ENCODE measurements at regions not wholly inside any gene's neighbourhood (a gene's known extent, or its start where the extent isn't known, plus 50 kb on each side); places are given as distances from the start of the nearest gene placed in this dataset.

DNA sequence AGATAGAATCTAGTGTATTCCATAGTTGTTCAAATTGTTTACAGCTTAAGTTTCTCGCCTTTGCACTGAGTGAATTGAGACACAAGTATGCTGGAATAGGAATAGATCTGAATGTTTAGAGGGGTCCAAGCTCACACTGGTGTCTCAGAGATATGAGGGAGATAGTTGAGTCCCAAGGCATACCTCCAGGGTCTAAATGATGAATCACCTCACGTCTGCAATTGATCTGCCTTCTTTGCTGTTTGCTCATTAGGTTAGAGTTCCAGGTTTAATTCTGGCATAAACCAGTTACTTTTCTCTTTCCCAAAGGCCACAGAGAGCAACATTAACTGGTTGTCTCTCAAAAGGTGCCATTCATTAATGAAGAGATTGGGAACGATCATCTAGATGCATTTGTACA lies 106.3 kb upstream of the MME start:
- DNase-seq (ENCODE audit: low read depth) = no peak

DNA sequence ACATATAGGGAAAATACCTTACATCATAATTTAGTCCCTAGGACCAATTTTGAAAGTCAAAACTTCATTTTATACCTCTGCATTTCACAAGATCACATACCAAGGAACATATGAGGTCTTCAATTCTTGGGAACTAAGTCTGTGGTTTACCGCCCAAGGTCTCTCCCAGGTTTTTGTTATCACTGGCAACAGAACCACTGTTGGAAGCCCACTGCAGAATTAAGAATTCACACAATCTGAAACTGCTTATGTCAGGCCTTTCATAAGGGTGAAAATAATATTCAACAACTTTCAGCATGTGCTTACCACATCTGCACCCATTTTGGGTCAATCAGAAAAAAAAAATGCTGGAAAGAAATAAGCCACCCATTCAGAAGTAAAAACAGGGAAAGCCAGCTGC lies 107.2 kb upstream of the MME start:
- DNase-seq (ENCODE audit: low read depth) = no peak

DNA sequence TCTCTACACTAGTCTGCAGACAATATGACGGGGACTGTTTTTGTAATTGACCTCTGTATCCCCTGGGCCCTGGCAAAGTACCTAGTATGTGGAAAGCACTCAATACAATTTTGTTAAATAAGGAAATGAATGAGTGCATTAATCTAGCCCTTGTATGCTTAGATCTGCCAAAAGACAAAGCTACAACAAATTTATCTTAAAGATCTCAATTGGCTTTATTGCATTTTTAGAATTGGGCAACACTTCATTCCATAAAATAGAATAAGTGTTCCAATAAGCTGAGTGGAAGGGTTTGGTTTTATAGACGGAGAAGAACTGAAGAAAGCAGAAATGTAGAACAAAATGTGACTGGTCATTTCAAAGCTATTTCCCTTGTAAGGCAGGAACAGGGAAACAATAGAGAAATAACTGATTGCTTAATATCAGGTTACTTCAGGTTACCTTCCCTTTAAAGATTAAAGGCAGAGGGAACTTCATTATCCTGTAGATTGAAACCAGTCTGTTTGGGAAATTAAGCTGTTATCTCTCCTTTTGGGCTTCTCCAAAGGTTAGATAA lies 108.3 kb upstream of the MME start:
- DNase-seq (ENCODE audit: low read depth) = peak; percentile 91

DNA sequence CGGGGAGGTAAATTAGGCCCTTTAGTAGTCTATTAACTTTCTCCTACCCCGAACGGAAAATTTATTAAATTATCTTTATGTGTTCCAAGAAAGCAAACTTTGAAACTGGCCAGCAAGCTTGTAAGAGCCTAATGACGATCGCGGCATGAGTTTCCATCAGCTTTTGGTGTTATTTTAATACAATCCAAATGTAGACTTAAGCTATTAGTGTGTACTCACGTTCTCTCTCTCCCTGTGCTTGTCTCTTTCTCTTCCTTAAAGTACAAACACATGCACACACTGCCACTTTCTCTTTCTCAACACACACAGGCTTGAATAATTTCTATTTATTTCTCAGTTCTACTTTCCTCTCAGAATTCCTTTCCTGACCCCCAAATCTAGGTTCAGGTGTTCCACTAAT lies 108.8 kb upstream of the MME start:
- no peak for DNase-seq (ENCODE audit: low read depth)

DNA sequence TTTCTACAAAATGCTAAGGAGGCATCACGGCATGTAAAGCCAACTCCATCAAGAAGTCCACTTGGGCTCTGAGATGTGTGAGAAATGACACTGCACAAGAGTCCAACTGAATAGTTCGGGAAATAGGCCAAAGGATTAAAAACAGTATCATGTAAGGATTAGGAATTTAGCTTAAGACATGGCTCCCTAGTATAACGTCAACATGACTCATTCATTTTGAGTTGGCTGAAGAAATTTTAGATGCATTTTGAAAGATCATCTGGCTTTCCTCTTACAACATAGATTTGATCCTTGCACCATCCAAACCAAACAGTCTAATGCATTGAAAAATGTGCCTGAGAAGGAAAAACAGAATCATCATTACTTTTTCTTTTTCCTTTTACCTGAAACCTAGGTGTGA lies 109.3 kb upstream of the MME start:
- DNase-seq (ENCODE audit: low read depth) = peak; percentile 94

DNA sequence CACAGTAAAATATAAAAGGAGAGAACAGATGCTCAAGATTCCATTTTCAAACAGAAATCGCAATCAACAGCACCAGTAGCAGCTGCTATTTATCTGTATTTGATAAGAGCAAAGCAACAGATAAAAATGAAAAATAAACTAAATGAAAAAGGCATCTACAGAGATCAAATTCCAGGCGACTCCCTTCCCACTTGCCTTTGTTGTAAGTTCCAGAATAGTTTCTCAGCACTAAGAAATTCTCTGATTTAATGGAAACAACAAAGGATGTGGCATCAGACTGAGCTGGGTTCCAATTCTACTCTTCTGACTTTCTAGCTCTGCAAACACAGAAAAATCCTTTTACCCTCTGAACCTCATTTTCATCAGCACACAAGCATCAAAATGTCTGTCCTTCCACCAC lies 110.8 kb upstream of the MME start:
- no peak for DNase-seq (ENCODE audit: low read depth)

DNA sequence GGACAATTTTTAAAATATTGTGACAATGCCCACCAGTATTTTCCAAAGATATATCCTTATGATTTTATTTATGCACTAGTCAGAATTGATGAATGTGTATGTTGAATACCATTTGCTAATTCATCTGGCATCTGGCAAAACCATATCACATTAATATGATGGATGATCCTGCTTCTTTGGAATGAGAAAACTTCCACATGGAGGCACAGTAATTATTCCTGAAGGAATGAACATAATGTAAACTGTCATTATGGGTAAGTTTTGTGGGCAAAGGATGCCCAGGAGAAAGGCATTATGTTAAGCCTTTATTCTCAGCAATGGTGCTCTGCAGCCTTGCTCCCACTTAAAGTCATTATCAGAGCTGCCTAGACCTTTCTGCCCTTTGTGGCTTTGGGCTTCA lies 113.0 kb upstream of the MME start:
- peak; percentile 73 for DNase-seq (ENCODE audit: low read depth)

DNA sequence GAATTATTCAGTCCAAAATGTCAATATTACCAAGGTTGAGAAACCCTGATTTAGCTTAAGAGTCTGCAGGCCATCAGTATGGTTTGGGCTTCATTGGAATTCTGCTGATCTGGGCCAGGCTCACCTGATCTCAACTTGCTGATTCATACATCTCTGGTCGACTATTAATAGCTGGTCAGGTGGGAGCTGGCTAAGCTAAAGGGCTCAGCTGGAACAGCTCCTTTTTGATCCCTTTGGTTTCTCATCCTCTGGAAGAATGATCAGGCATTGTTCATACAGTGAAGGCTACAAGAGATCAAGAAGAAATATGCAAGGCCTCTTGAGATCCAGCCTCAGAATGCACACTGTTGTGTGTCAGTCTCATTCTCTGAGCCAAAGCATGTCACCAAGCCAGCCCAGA lies 123.3 kb upstream of the MME start:
- no peak for DNase-seq (ENCODE audit: low read depth)

DNA sequence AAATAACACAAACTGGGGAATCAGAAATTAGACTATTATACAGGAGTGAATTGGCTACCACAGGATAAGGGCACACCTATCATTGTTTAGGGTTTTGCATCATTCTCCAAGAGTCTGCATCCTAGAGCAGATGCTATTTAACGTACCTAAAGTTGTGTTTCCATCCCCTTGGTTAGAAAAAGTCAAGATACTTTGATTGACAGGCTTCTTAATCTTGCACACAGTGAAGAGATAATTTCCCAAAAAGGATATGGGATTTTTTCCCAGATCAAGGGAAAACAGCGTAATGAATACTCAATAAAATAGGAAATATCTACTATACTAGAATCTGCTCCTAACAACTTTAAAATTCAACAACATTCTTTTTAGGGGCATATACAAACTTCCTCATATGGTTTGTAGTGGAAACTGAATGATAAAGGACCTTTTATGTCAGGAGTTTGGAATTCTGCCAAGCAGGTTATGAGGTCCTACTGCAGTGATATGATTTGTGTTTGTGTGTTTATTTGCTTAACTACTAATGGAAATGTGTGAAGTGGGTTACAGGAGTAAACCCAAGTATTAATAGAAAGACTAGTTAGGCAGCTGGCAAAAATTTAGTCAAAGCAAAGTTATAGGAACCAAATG lies 124.1 kb upstream of the MME start:
- no peak for DNase-seq (ENCODE audit: low read depth)

DNA sequence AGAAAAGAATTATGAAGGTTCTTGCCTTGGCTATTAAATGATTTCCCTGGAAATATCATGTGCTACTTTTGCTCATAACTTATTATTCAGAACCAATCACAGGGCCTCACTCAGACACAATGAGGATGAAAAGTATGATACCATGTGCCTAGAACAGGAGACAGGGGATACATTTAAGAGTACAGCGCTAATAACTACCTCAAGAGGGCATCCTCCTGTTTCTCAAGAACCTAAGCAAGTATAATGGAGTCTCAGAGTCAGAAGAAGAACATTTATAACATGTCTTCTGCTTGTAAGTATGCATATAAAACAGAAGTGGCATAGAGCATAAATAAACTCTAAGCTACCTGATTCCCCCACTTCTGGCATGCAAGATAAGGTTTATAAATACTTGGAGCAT lies 125.4 kb upstream of the MME start:
- peak; percentile 49 for DNase-seq (ENCODE audit: low read depth)

DNA sequence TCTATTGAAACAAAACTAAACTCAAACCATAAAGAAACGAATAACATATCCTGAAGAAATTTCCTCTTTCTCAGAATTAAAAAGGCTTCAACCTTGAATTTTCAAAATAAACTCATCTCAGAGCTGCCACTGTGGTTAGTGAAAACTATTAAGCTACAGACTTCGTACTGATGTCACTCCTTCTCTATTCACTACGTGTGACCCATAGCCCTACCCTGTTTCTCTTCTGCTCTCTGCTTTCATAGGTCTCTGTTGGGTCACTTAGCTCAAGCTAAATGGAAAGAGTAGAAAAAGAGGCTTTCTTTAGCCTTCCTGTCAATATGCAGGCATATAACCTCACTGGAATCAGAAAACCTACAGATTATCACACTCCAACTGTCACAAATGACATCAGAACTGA lies 126.6 kb upstream of the MME start:
- no peak for DNase-seq (ENCODE audit: low read depth)

DNA sequence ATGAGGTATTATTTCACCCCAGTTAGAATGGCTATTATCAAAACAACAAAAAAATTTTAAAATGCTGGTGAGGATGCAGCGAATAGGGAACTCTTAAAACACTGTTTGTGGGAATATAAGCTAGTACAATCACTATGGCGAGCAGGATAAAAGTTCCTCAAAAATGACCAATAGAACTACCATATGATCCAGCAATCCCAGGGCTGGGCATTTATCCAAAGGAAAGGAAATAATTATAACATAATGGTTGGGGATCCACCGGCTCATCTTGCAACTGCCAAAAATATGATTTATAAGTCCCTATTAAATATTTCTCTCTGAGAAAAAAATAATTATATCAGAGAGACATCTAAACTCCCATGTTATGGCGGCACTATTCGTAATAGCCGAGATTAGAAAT lies 127.6 kb upstream of the MME start:
- DNase-seq (ENCODE audit: low read depth) = no peak

DNA sequence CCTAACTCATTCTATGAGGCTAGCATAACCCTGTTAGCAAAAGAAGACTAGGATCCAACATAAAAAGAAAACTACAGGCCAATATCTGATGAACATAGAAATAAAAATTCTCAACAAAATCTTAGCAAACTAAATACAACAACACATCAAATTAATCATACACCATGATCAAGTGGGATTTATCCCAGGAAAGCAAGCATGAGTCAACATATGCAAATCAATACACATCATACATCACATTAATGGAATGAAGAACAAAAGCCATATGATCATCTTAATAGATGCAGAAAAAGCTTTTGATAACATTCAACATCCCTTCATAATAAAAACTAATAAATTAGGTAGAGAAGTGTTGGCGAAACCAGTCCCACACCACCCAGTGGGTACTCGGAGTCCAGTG lies 136.1 kb upstream of the MME start:
- DNase-seq (ENCODE audit: low read depth) = no peak

DNA sequence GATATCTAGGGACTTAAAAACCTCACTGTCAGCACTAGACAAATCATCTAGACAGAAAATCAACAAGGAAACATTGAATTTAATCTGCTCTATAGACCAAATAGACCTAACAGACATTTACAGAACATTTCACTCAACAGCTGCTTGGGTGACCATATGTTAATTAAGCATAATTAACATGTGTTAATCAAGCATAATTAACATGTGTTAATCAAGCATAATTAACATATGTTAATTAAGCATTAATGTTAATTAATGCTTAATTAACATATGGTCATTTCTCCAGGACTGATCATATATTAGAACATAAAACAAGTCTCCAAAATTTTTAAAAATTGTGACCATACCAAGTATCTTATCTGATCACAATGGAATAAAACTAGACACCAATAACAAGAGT lies 137.3 kb upstream of the MME start:
- DNase-seq (ENCODE audit: low read depth) = no peak

DNA sequence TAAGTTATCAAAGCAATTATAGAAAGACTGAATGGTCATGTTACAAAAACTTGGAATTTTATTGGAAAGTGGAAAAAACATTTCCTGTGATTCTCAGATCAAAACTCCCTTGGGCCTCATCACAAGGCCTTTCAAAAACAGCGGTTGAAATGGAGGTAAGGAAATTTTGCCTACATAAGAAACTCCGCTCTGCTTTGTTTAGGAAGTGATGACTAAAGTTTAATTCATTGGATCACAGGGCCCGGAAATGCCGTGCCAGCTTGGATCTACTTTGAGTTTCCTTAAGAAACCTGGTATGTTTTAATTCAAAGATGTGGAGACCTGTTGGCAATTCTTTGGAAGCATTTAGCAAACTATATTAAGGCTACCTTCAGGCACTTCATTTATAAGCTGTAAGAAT lies 143.9 kb upstream of the MME start:
- DNase-seq (ENCODE audit: low read depth) = no peak

DNA sequence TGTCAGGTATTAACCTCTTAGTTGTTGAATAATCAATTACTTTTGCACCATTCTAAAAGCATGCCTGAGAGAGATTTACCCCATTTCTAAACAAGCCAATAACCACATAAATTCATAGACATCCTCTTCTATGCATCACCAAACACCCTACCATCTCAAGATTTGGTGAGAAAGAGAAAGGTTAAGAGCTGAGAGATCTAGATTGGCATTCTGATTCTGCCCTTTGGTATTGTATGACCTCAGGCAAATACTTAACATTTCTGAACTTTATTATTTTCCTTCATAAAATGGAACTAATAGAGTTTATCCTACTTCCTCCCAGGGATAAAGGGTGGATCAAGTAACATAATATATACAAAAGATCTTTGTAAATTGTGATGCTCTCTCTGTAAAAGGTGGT lies 146.5 kb upstream of the MME start:
- no peak for DNase-seq (ENCODE audit: low read depth)

DNA sequence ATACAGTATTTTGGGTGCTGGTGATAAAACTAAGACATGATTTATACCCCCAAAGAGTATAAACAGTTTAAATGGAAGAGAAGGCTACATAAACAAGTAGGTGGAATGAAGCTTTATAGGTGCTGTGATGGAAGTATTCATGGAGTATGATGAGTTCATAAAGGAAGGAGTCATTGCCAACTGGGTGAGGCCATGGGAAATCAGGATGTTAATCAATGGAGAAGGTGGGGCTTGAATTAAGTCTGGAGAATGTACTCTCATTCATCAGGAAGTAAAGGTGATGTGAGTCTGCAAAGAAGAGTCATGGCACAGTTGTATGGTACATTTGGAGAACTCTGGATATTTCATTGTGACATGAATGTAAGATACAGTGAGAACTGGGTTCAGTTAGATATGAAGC lies 147.5 kb upstream of the MME start:
- no peak for DNase-seq (ENCODE audit: low read depth)

DNA sequence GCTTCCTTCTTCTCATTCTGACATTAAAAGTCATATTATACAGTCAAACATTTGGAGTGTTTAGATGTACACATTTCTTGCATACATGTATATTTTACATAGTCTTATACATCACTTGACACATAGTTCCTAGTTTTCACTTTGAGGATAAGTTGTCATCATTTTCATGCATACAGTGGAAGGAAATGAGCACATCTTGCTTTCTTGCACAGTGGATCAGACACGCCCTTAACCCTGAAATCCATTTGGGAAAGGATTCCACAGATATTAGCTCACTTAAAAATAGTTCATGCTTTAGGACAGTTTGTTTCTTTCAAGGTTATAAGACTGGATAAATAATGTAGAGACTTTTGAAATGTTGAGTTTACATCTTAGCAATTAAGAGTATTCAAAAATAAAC lies 148.6 kb upstream of the MME start:
- DNase-seq (ENCODE audit: low read depth) = peak; percentile 73

DNA sequence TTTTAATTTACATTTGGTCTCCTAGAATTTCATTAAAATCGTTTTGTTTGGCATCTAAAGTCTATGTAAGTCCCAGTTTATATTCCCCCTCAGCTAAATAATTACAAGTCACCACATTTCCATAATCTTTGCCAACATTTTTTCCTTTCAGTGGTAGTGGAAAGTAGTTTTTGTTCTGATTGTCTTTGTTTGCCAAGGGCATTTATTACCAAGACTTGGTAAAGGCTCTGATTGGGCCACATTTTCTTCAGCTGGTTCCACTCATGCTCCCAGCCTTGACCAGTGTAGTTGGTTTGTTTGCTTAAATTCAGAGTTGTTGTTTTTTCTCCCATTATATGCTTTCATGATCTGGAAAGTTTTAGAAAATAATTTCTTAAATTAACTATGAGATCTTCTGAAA lies 153.4 kb upstream of the MME start:
- no peak for DNase-seq (ENCODE audit: low read depth)

DNA sequence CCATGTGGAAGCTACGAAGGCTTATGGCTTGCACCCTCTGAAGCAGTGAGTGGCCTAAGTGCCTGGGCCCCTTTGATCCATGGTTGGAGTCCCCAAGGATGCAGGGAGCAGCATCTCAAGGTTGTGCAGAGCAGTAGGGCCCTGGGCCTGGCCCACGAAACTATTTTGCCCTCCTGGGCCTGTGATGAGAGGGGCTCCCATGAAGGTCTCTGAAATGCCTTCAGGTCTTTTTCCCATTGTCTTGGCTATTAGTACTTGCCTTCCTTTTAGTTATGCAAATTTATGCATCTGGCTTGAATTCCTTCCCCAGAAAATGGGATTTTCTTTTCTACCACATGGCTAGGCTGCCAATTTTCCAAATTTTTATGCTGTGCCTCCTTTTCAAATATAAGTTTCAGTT lies 158.8 kb upstream of the MME start:
- DNase-seq (ENCODE audit: low read depth) = no peak

DNA sequence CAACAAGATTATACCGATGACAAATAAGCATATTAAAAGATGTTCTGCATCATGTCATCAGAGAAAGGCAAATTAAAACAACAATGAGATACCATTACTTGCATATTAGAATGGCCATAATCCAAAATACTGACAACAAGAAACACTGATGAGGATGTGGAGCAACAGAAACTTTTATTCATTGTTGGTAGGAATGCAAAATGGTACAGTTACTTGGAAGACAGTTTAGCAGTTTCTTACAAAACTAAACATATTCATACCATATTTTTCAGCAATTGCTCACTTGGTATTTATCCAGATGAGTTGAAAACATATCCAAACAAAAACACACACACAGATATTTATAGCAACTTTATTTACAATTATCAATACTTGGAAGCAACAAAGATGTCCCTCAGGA lies 160.9 kb upstream of the MME start:
- DNase-seq (ENCODE audit: low read depth) = no peak

DNA sequence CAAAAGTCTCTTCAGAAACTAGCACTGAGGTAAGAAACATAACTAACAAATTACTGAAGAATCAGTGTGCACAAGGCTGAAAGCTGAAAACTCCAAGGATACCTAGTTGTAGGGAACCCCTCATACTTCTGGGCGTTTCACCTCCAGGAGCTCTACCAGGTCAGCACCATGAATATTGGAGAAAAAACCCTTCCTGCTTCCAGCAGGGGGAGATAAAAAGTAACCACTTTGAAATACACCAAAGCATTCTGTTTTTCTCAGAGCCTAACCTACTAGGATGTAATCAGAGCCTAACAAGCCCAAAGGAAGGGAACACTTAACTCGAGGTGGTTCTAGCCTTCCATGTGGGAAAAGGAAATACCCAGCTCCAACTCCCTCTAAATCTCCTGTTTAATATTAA lies 175.8 kb upstream of the MME start:
- DNase-seq (ENCODE audit: low read depth) = no peak

DNA sequence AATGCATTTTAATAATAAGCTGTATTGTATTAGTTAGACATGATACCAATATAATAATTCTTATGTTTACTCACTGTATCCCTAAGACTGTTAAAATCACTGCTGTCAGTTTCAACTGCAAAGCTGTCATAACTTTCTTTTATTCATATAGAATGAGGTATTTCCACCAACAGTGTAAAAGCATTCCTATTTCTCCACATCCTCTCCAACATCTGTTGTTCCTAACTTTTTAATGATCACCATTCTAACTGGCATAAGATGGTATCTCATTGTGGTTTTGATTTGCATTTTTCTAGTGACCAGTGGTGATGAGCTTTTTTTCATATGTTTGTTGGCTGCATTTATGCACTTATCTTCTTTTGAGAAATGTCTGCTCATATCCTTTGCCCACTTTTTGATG lies 177.6 kb upstream of the MME start:
- peak; percentile 20 for DNase-seq (ENCODE audit: low read depth)

DNA sequence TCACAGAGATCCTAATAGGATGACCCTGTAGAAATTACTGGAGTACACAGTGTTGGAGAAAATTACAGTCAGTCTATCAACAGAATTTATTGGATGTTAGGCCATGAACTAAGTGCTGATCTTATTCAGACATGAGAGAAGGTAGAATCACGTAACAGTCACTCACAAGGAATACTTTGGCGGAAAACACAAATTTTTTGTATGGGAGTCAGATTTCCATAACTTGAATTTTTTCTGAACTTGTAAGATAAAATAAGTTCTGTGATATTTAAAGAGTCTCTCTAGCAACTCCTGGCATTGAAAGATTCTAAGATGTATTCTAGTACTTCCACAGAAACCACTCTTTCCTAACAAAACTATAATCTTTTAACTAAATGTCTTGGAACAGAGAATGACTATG lies 178.8 kb upstream of the MME start:
- DNase-seq (ENCODE audit: low read depth) = no peak

DNA sequence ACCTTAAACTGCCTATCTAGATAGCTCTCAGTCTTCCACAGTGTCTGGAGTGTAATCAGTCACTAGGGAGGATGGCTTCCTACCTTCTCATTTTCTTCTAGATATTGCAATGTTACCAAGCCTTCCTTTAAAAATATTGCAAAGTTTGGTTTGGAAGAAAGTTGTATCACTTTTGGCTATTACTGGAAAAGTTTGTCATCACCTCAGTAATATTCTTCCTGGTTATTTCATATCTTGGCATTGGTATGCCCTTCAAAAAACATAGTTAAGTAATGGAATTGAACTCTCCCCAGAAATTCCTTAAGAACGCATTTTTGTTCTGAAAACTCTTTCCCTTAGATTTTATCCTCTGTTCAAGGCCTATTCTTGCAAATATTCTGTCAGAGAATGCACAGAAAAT lies 179.3 kb upstream of the MME start:
- no peak for DNase-seq (ENCODE audit: low read depth)

Data from HS-5 (cell line).